ENCODE measurements at regions not wholly inside any gene's neighbourhood (a gene's known extent, or its start where the extent isn't known, plus 50 kb on each side); places are given as distances from the start of the nearest gene placed in this dataset.
"Not testable (repeated sequence)": the region's sequence is repeated elsewhere in the genome, so short reads cannot be mapped to it uniquely, and the experiment has no call there.

GRCh38 chr1:8122477-8123407 lies 96.6 kb upstream of the ERRFI1 start:
- peaks cover 20 to 26% of the 10 kb centered on the region in 2 donors for H3K4me1 ChIP-seq (ENCODE audit: control insufficient read depth in 1 of 2, insufficient read depth in 2 of 2, low read length in 2 of 2)
- H3K4me3 ChIP-seq (ENCODE audit: low read depth in 1 of 2, low read length in 2 of 2) = no peak overlapping the region
- no peak overlapping the region for H3K9ac ChIP-seq (ENCODE audit: low read depth in 1 of 2, low read length in 2 of 2)
- no peaks in the 10 kb centered on the region for H3K27me3 ChIP-seq (ENCODE audit: control insufficient read depth in 1 of 2, insufficient read depth in 2 of 2, low read length in 2 of 2)
- no peaks in the 10 kb centered on the region for H3K36me3 ChIP-seq (ENCODE audit: control insufficient read depth in 1 of 2, insufficient read depth in 2 of 2, low read length in 2 of 2)
- no peak overlapping the region for H3K27ac ChIP-seq (ENCODE audit: low read depth, low read length)
- H3K9me3 ChIP-seq (ENCODE audit: control insufficient read depth in 1 of 2, low read length in 2 of 2) = no peaks in the 10 kb centered on the region

GRCh38 chr1:8122160-8122476 lies 96.0 kb upstream of the ERRFI1 start:
- Histone ChIP-seq H3K4me3 (ENCODE audit: low read depth in 1 of 2, low read length in 2 of 2) (no peak overlapping the region), H3K27me3 (ENCODE audit: control insufficient read depth in 1 of 2, insufficient read depth in 2 of 2, low read length in 2 of 2) (no peaks in the 10 kb centered on the region), H3K36me3 (ENCODE audit: control insufficient read depth in 1 of 2, insufficient read depth in 2 of 2, low read length in 2 of 2) (no peaks in the 10 kb centered on the region), H3K9ac (ENCODE audit: low read depth in 1 of 2, low read length in 2 of 2) (no peak overlapping the region), H3K9me3 (ENCODE audit: control insufficient read depth in 1 of 2, low read length in 2 of 2) (no peaks in the 10 kb centered on the region), H3K27ac (ENCODE audit: low read depth, low read length) (no peak overlapping the region), H3K4me1 (ENCODE audit: control insufficient read depth in 1 of 2, insufficient read depth in 2 of 2, low read length in 2 of 2) (peaks cover 20 to 26% of the 10 kb centered on the region in 2 donors)

DNA sequence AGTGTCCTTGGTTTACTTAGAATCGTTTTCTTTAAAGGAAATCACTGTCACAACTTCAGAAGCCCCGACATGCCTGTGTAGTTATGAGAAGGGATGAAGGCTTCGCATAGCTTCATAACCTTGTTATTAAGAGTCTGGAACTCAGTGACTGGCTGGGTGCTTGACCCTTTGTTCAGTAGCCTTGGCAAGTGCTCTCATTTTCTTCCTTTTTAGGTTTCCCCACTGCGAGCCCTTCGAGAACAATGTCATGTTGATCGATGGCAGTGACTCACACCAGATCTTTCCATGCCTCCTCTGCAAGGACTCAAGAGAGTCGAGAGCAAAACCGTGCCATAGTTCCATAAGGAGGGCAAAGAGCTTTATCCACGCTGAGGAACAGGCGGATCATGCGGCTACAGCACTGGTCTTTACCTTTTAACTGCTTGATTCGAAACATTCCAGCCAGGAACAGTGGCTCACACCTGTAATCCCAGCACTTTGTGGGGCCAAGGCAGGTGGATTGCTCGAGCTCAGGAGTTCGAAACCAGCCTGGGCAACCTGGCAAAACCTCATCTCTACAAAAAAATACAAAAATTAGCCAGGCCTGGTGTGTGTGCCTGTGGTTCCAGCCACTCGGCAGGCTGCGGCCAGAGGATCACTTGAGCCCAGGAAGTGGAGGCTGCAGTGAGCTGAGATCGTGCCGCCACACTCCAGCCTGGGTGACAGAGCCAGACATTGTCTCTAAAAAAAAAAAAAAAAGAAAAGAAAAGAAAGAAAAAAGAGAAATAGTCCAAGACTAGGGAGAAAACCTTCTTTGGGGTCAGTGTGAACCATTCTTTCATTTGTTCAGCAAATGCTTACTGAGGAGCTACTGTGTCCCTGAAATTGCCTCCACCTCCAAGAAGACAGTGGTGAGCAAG lies 95.4 kb upstream of the ERRFI1 start:
- H3K4me3 ChIP-seq (ENCODE audit: low read depth in 1 of 2, low read length in 2 of 2) = peak overlapping the region in 1 of 2 donors; percentile 24
- no peaks in the 10 kb centered on the region for H3K36me3 ChIP-seq (ENCODE audit: control insufficient read depth in 1 of 2, insufficient read depth in 2 of 2, low read length in 2 of 2)
- H3K27me3 ChIP-seq (ENCODE audit: control insufficient read depth in 1 of 2, insufficient read depth in 2 of 2, low read length in 2 of 2) = no peaks in the 10 kb centered on the region
- peak overlapping the region; percentile 36 for H3K27ac ChIP-seq (ENCODE audit: low read depth, low read length)
- H3K4me1 ChIP-seq (ENCODE audit: control insufficient read depth in 1 of 2, insufficient read depth in 2 of 2, low read length in 2 of 2) = peaks cover 20 to 26% of the 10 kb centered on the region in 2 donors
- H3K9ac ChIP-seq (ENCODE audit: low read depth in 1 of 2, low read length in 2 of 2) = no peak overlapping the region
- H3K9me3 ChIP-seq (ENCODE audit: control insufficient read depth in 1 of 2, low read length in 2 of 2) = no peaks in the 10 kb centered on the region

- H3K27ac ChIP-seq (ENCODE audit: low read depth, low read length) = peak overlapping the region; percentile 36
- peak overlapping the region in 1 of 2 donors; percentile 24 for H3K4me3 ChIP-seq (ENCODE audit: low read depth in 1 of 2, low read length in 2 of 2)
- no peaks in the 10 kb centered on the region for H3K27me3 ChIP-seq (ENCODE audit: control insufficient read depth in 1 of 2, insufficient read depth in 2 of 2, low read length in 2 of 2)
- H3K9ac ChIP-seq (ENCODE audit: low read depth in 1 of 2, low read length in 2 of 2) = no peak overlapping the region
- no peaks in the 10 kb centered on the region for H3K36me3 ChIP-seq (ENCODE audit: control insufficient read depth in 1 of 2, insufficient read depth in 2 of 2, low read length in 2 of 2)
- H3K9me3 ChIP-seq (ENCODE audit: control insufficient read depth in 1 of 2, low read length in 2 of 2) = no peaks in the 10 kb centered on the region
- peaks cover 20 to 26% of the 10 kb centered on the region in 2 donors for H3K4me1 ChIP-seq (ENCODE audit: control insufficient read depth in 1 of 2, insufficient read depth in 2 of 2, low read length in 2 of 2)
Measured at GRCh38 chr1:8120693-8121260, 94.7 kb upstream of the ERRFI1 start.

- H3K27ac ChIP-seq (ENCODE audit: low read depth, low read length); H3K27me3 ChIP-seq (ENCODE audit: control insufficient read depth in 1 of 2, insufficient read depth in 2 of 2, low read length in 2 of 2); H3K9ac ChIP-seq (ENCODE audit: low read depth in 1 of 2, low read length in 2 of 2); H3K36me3 ChIP-seq (ENCODE audit: control insufficient read depth in 1 of 2, insufficient read depth in 2 of 2, low read length in 2 of 2); H3K9me3 ChIP-seq (ENCODE audit: control insufficient read depth in 1 of 2, low read length in 2 of 2); H3K4me3 ChIP-seq (ENCODE audit: low read depth in 1 of 2, low read length in 2 of 2): not testable (repeated sequence)
- peaks cover 20 to 26% of the 10 kb centered on the region in 2 donors for H3K4me1 ChIP-seq (ENCODE audit: control insufficient read depth in 1 of 2, insufficient read depth in 2 of 2, low read length in 2 of 2)
Measured at GRCh38 chr1:8118736-8119135, 92.6 kb upstream of the ERRFI1 start.

DNA sequence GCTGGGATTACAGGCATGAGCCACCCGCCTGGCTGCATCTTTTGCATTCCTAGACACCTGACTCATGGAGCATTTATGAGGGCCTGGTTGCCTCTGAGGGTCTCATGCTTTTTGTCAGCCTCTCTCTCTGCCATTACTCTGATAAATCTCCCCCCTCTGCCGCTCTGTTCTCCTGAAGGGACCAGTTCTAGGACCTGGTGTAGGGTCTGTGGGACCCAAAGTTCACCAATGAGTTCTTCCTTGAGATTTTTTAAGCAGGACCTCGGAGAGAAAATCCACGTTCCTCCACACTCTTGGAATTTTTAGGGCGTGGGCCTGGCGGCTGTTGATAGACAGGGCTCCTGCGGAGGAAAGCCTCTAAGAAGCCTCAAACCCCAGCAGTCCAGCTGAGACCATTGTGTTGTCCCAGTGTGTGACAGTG lies 91.9 kb upstream of the ERRFI1 start:
- H3K9ac ChIP-seq (ENCODE audit: low read depth in 1 of 2, low read length in 2 of 2) = no peak overlapping the region
- peaks cover 20 to 26% of the 10 kb centered on the region in 2 donors for H3K4me1 ChIP-seq (ENCODE audit: control insufficient read depth in 1 of 2, insufficient read depth in 2 of 2, low read length in 2 of 2)
- no peaks in the 10 kb centered on the region for H3K36me3 ChIP-seq (ENCODE audit: control insufficient read depth in 1 of 2, insufficient read depth in 2 of 2, low read length in 2 of 2)
- H3K27me3 ChIP-seq (ENCODE audit: control insufficient read depth in 1 of 2, insufficient read depth in 2 of 2, low read length in 2 of 2) = no peaks in the 10 kb centered on the region
- H3K9me3 ChIP-seq (ENCODE audit: control insufficient read depth in 1 of 2, low read length in 2 of 2) = no peaks in the 10 kb centered on the region
- peak overlapping the region; percentile 24 for H3K27ac ChIP-seq (ENCODE audit: low read depth, low read length)
- H3K4me3 ChIP-seq (ENCODE audit: low read depth in 1 of 2, low read length in 2 of 2) = no peak overlapping the region

DNA sequence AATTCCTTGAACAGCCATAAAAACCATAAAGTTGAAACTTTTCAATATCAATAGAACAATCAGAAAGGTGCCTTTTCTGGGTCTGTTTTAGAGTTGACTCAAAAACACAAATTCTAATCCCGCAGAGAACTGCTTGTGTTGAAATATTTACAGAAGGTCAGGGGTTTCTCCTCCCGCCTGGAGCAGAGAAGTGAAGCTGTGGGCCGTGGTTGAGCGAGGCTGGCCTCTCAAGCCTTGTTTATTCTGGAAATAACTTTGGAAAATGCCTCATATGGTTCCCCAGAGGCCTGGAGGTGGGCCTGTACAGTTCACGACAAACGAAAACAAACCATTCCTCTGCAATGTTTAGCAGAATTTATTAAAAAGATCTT lies 90.8 kb upstream of the ERRFI1 start:
- no peaks in the 10 kb centered on the region for H3K27me3 ChIP-seq (ENCODE audit: control insufficient read depth in 1 of 2, insufficient read depth in 2 of 2, low read length in 2 of 2)
- H3K27ac ChIP-seq (ENCODE audit: low read depth, low read length) = peak overlapping the region; percentile 26
- no peaks in the 10 kb centered on the region for H3K36me3 ChIP-seq (ENCODE audit: control insufficient read depth in 1 of 2, insufficient read depth in 2 of 2, low read length in 2 of 2)
- H3K9ac ChIP-seq (ENCODE audit: low read depth in 1 of 2, low read length in 2 of 2) = no peak overlapping the region
- peaks cover 17 to 20% of the 10 kb centered on the region in 2 donors for H3K4me1 ChIP-seq (ENCODE audit: control insufficient read depth in 1 of 2, insufficient read depth in 2 of 2, low read length in 2 of 2)
- no peaks in the 10 kb centered on the region for H3K9me3 ChIP-seq (ENCODE audit: control insufficient read depth in 1 of 2, low read length in 2 of 2)
- H3K4me3 ChIP-seq (ENCODE audit: low read depth in 1 of 2, low read length in 2 of 2) = no peak overlapping the region

DNA sequence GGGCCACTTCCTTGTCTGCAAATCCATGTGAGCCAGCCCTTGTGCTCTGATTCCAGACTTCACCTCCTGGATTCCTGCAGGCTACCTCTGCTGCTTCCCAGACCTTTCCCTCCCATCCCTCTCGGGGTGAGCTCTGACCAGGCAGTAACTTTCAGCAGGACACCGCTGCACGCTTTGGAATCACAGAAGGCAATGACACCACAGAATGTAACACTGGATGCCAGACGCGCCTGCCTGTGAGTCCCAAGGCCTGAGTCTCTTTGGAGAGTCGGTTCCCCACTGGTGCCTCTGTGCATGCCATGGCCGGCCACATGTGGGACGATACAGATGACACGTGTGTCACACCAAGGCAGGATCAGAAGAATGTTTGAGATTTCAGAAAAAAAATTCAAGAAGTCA lies 89.7 kb upstream of the ERRFI1 start:
- H3K4me1 ChIP-seq (ENCODE audit: control insufficient read depth in 1 of 2, insufficient read depth in 2 of 2, low read length in 2 of 2) = peaks cover 6 to 9% of the 10 kb centered on the region in 2 donors
- H3K9ac ChIP-seq (ENCODE audit: low read depth in 1 of 2, low read length in 2 of 2) = no peak overlapping the region
- H3K27ac ChIP-seq (ENCODE audit: low read depth, low read length) = no peak overlapping the region

DNA sequence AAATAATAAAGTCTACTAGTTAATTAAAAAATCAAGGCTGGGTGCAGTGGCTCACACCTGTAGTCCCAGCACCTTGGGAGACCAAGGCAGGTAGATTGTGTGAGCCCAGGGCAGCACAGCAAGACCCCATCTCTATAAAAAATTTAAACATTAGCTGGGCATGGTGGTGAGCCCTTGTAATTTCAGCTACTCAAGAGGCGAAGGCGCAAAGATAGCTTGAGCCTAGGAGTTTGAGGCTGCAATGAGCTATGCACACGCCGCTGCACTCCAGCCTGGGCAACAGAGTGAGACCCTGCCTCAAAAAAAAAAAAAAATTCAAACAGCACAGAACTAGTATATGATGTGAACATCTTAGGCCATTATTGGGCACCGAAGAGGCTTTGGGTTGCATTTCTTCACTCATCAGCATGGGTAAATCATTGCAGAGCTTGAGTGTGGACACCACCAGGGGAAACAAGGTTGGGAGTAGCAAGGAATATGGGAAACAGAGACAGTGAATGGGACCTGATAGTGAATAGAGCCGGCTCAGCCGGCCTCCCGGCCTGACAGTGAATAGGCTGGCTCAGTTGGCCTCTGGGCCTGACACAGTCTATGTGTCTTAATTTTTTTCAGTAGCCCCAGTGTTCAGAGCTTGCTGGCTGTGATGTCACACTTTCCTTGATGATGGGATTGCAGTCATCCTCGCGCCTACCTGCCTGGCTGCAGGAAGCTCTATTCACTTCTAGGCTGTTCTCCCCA lies 89.1 kb upstream of the ERRFI1 start:
- Histone ChIP-seq H3K9ac (ENCODE audit: low read depth in 1 of 2, low read length in 2 of 2) (no peak overlapping the region), H3K4me1 (ENCODE audit: control insufficient read depth in 1 of 2, insufficient read depth in 2 of 2, low read length in 2 of 2) (peaks cover under 1 to 3% of the 10 kb centered on the region in 2 donors), H3K27me3 (ENCODE audit: control insufficient read depth in 1 of 2, insufficient read depth in 2 of 2, low read length in 2 of 2) (no peaks in the 10 kb centered on the region), H3K36me3 (ENCODE audit: control insufficient read depth in 1 of 2, insufficient read depth in 2 of 2, low read length in 2 of 2) (no peaks in the 10 kb centered on the region), H3K9me3 (ENCODE audit: control insufficient read depth in 1 of 2, low read length in 2 of 2) (no peaks in the 10 kb centered on the region), H3K27ac (ENCODE audit: low read depth, low read length) (no peak overlapping the region), H3K4me3 (ENCODE audit: low read depth in 1 of 2, low read length in 2 of 2) (no peak overlapping the region)

More for the DNA sequence above, 89.7 kb upstream of the ERRFI1 start:
- H3K9me3 ChIP-seq (ENCODE audit: control insufficient read depth in 1 of 2, low read length in 2 of 2) = no peaks in the 10 kb centered on the region
- H3K36me3 ChIP-seq (ENCODE audit: control insufficient read depth in 1 of 2, insufficient read depth in 2 of 2, low read length in 2 of 2) = no peaks in the 10 kb centered on the region
- no peaks in the 10 kb centered on the region for H3K27me3 ChIP-seq (ENCODE audit: control insufficient read depth in 1 of 2, insufficient read depth in 2 of 2, low read length in 2 of 2)
- no peak overlapping the region for H3K4me3 ChIP-seq (ENCODE audit: low read depth in 1 of 2, low read length in 2 of 2)

All from duodenal mucosa (tissue), 2 donors.